NCI-H2171 treated with DMSO at 0.1 percent for 48 hours (cell line): ENCODE measurements at regions not wholly inside any gene's neighbourhood (a gene's known extent, or its start where the extent isn't known, plus 50 kb on each side); places are given as distances from the start of the nearest gene placed in this dataset.
"Not testable (repeated sequence)": the region's sequence is repeated elsewhere in the genome, so short reads cannot be mapped to it uniquely, and the experiment has no call there.

Experiments used
- DNase-seq: peaks from one replicate; lab custom pipeline; 2025; lab: John Stamatoyannopoulos, UW

GRCh38 chr3:80978216-80978969 is 783.1 kb downstream of the GBE1 start:
- DNase-seq: no peak

- DNase-seq: no peak
These were observed 791.2 kb downstream of the GBE1 start for GRCh38 chr3:80970292-80970691.

- DNase-seq: no peak
These were observed 831.9 kb downstream of the GBE1 start for GRCh38 chr3:80929576-80929975.

- no peak for DNase-seq
These were observed 846.6 kb downstream of the GBE1 start for GRCh38 chr3:80914854-80915253.

- DNase-seq: no peak
These were observed 863.2 kb downstream of the GBE1 start for GRCh38 chr3:80898211-80898610.

GRCh38 chr3:80897005-80897404 is 864.4 kb downstream of the GBE1 start:
- DNase-seq: not testable (repeated sequence)

GRCh38 chr3:80890571-80890970 is 870.9 kb downstream of the GBE1 start:
- DNase-seq: no peak

- DNase-seq: no peak
These were observed 871.9 kb downstream of the GBE1 start for GRCh38 chr3:80889535-80889934.

- DNase-seq: no peak
These were observed 890.9 kb downstream of the GBE1 start for GRCh38 chr3:80870476-80871041.

GRCh38 chr3:80855482-80855881 is 906.0 kb downstream of the GBE1 start:
- no peak for DNase-seq

GRCh38 chr3:80836395-80836794 is 925.0 kb downstream of the GBE1 start:
- no peak for DNase-seq

- DNase-seq: no peak
These were observed 953.9 kb downstream of the GBE1 start for GRCh38 chr3:80807577-80807976.

GRCh38 chr3:80806673-80807072 is 954.8 kb downstream of the GBE1 start:
- no peak for DNase-seq

- DNase-seq: no peak
These were observed 972.5 kb downstream of the GBE1 start for GRCh38 chr3:80788914-80789313.

- no peak for DNase-seq
These were observed 975.6 kb downstream of the GBE1 start for GRCh38 chr3:80785875-80786274.

- no peak for DNase-seq
These were observed 976.0 kb downstream of the GBE1 start for GRCh38 chr3:80785475-80785874.

GRCh38 chr3:80771085-80771484 is 990.4 kb downstream of the GBE1 start:
- DNase-seq: no peak

- no peak for DNase-seq
These were observed 991.1 kb downstream of the GBE1 start for GRCh38 chr3:80770106-80771074.

- no peak for DNase-seq
These were observed 991.8 kb downstream of the GBE1 start for GRCh38 chr3:80769683-80770082.

- no peak for DNase-seq
These were observed 993.8 kb downstream of the GBE1 start for GRCh38 chr3:80767604-80768003.

- DNase-seq: no peak
These were observed 987.2 kb upstream of the ROBO1 start for GRCh38 chr3:80754969-80755368.

GRCh38 chr3:80753021-80753420 is 985.2 kb upstream of the ROBO1 start:
- no peak for DNase-seq

- no peak for DNase-seq
These were observed 982.8 kb upstream of the ROBO1 start for GRCh38 chr3:80750637-80751036.
